HG03460 (cell line): ENCODE measurements at regions not wholly inside any gene's neighbourhood (a gene's known extent, or its start where the extent isn't known, plus 50 kb on each side); places are given as distances from the start of the nearest gene placed in this dataset.

Experiments
- ATAC-seq: cut with Tn5 transposase; IDR thresholded peaks from one replicate; pipeline ENCODE4 v1.9.1; 2021; ENCODE audit not compliant: unreplicated experiment

GRCh38 chr5:162484986-162485385, 417.4 kb downstream of the GABRG2 start:
- no peak for ATAC-seq

- ATAC-seq = no peak
Observed at GRCh38 chr5:162485666-162486292, 418.2 kb downstream of the GABRG2 start.

GRCh38 chr5:162487528-162488525, 420.3 kb downstream of the GABRG2 start:
- ATAC-seq = no peak

DNA sequence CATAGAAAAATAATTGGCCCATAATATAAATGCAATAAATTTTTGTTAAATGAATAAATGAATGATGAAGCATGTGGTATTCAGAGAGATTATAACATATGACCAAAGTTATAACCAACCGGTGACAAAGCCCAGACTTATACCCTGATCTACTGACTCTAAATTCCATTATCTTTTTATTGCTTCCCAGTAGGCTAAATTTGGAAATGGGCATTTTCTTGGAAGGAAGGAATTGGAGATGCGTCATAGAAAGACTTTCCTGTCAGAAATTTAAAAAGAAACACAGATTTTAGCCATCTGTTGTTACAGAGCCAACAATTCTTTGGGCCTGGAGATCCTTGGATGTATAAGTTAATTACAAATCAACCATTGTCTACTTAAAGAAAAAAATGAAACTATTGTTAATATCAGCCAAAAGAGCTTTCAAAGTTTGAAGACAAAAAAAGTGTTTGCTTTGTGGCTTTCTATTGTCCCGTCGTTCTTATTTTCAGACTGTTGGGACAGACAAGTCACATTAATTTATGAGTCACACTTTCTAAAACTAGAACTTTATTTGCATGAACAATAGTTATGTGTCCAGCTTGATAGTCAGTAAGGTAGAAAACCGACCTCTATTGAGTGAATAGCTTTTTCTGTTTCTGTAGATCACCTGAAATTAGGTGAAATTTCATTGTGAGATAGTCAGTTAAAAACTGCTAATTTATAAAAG, 428.7 kb downstream of the GABRG2 start:
- ATAC-seq = no peak

GRCh38 chr5:162497455-162497854, 429.9 kb downstream of the GABRG2 start:
- no peak for ATAC-seq

GRCh38 chr5:162502780-162503179, 435.2 kb downstream of the GABRG2 start:
- no peak for ATAC-seq

GRCh38 chr5:162503796-162504195, 436.2 kb downstream of the GABRG2 start:
- ATAC-seq = no peak

DNA sequence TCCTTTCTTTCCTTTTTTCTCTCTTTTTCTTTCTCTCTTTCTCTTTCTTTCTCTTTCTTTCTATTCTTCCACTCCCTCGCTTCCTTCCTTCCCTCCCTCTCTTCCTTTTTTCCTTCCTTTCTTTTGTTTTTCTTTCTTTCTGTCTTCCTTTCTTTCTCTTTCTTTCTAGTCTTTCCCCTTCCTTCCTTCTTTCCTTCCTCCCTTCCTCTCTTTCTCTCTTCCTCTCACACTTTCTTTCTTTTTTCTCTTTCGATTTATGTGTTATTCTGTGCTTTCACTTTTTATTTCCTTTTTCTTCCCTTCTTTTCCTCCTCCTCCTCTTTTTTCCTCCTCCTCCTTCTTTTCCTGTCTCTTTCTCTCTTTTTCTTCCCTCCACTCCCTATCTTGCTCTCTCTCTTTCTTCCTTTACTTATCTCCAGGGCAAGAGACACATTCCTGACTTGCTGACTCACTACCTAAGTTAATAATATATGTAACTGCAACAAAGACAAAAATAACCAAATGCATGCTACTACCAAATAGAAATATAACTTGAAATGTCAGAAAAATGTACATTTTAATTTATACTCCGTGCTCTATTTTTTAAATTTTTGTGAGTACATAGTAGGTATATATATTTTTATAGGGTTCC, 445.5 kb downstream of the GABRG2 start:
- ATAC-seq = no peak

DNA sequence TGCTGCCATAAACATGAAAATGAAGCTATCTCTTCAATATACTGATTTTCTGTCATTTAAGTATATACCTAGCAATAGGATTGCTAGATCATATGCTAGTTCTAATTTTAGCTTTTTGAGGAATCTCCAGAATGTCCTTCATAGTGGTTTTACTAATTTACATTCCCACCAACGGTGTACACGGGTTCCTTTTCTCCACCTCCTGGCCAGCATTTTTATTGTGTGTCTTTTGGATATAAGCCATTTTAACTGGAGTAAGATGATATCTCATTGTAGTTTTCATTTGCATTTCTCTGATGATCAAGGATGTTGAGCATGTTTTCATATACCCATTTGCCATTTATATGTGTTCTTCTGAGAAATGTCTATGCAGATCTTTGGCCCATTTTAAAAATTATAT, 446.5 kb downstream of the GABRG2 start:
- no peak for ATAC-seq

DNA sequence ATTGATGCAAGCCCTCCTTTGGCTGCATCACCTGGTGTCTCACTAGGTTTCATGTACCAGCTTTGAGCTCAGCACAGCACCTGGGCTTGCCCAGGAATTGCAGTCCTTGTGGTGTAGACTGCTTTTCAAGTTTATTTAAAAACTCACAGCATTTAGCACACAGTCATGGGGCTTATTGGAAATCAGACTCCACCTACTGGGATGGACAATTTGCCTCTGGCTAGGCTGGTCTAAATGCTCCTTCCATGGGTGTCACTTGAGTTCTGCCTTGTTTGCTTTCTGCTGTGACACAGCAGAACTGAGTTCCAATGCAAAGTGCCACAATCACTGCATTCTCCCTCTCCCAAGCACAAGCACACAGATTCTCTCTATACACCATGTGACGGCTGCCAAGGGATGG, 453.3 kb downstream of the GABRG2 start:
- no peak for ATAC-seq

DNA sequence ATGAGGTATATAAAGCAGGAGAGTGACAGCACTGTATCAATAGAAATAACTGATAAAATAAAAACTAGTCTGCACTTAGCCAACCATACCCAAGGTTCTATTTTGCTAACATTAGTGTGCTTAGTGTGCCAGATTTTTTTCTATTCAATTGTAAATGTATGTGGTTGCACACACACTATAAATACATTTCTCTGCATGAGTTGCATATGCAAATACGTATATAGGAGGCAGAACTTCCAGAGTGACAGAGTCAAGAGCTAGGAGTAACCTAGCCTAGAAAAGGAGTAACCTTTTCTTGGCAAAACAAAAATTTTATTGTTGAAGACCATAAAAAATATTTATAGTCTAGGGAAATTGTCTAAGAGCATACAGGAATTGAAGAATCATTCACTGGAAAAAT, 461.6 kb downstream of the GABRG2 start:
- ATAC-seq = no peak

DNA sequence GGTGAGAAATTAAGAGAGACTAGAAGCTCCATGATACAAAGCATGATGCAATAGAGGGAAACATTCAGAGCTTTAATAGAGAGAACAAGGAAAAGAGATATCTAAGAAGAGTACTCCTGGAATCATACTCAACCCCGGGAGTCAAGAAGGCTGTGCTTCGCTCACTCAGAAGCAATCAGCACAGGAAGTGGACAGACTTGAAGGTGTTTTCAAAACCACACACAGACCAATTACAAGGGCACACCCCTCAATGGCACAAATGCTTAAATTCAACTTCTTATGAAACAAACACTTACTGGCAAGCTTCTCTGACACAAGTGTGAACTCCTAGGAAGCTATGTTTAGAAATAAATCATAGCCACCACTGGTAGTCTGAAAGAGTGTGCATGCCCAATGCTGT, 462.3 kb downstream of the GABRG2 start:
- no peak for ATAC-seq

GRCh38 chr5:162543437-162543836, 475.9 kb downstream of the GABRG2 start:
- no peak for ATAC-seq

- ATAC-seq = no peak
Observed at GRCh38 chr5:162544905-162545304, 477.3 kb downstream of the GABRG2 start.

DNA sequence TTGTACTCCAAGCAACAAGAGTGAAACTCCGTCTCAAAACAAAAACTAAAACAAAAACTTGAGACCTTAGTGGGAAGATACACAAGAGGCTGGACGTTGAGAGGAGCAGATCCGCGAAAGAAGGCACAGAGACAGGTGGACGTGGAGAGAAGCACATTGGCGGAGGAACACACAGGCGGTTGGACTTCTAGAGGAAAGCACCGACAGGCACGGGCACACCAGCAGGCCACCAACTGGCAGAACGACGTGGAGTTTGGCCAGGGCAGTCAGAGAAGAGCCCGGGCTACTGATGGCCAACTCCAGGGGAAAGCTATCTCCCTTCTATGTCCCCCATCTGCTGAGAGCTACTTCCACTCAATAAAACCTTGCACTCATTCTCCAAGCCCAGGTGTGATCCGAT, 482.7 kb downstream of the GABRG2 start:
- no peak for ATAC-seq

DNA sequence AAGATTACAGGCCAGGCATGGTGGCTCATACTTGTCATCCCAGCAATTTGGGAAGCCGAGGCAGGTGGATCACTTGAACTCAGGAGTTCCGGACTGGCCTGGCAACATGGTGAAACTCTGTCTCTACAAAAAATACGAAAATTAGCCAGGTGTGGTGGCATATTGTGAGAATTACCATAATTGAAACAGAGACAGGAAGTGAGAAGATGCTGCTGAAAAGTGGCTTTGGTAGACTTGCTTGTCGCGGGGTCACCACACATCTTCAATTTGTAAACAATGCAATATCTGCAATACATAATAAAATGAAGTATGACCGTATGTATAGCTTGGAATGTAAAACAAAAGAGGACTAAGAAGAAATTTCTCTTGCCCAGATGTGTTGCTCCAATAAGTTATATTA, 490.5 kb downstream of the GABRG2 start:
- no peak for ATAC-seq

- ATAC-seq = no peak
Observed at GRCh38 chr5:162567644-162568043, 500.1 kb downstream of the GABRG2 start.

GRCh38 chr5:162573758-162574157, 506.2 kb downstream of the GABRG2 start:
- no peak for ATAC-seq

DNA sequence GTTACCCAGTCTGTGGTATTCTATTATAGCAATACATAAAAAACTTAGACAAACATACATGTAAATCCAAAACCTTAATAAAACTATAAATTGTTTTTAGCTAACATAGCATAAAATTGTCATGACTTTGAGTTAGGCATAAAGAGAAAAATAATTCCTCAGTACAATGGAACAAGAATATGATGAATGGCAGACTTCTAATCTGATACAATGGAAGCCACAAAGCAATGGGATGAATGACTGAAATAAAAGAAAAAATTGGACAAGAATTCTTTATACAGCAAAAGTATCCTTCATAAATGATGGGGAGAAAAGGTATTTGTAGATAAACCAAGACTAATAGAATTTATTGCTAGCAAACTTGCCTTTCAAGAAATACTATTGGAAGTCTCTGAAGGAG, 524.2 kb downstream of the GABRG2 start:
- ATAC-seq = no peak

DNA sequence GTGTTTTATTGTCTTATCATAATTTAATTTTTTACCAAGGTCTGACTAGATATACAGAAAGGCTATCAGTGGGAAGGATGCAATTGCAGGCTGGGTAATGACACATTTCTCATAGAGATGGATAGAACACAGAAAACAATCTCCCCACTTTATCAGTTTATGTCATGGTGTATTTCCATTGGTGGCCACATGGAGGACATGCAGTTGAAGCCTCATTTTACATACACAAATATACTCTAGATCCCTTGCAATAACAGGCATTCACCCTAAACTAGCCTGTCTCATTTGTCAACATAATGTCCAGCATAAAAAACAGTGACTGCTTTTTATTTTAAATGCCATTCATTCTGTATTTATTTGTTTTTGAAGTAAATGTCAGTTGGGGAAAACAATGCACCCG, 526.3 kb downstream of the GABRG2 start:
- ATAC-seq = no peak

- ATAC-seq = no peak
Observed at GRCh38 chr5:162603443-162604070, 536.0 kb downstream of the GABRG2 start.
